ENCODE measurements at regions not wholly inside any gene's neighbourhood (a gene's known extent, or its start where the extent isn't known, plus 50 kb on each side); places are given as distances from the start of the nearest gene placed in this dataset.

DNA sequence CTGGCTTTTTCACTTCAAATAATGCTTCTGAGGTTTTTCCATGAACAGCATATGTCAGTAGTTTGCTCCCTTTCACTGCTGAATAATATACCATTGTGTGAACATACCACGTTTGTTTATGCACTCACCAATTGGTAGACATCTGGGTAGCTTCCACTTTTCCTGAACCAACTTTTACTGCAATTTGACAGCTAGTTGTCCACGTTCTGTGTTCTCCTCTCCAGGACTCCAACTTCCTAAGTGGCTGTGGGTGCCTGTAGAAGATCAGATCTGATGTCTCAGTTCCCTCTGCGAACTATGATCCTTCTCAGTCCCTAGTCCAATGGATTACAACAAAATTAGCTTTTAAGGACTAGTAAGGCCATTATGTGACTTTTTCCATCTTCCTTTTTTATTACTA lies 64.7 kb upstream of the PTCHD1 start:
- no peaks in the 10 kb centered on the region for H3K4me1 ChIP-seq
- TF ChIP-seq CTCF (IDR thresholded peaks at IDR 0.05): no peak
- TF ChIP-seq POLR2AphosphoS5 (IDR thresholded peaks at IDR 0.05): no peak
- no peak for TF ChIP-seq POLR2A (IDR thresholded peaks at IDR 0.05)
- no peak for DNase-seq (ENCODE audit: low spot score in 2 of 2)
- intact Hi-C loops (cut with DNase I; ENCODE audit: low total_unique reads): no loop called here
- no peaks in the 10 kb centered on the region for H3K36me3 ChIP-seq
- H3K4me3 ChIP-seq: no peak overlapping the region
- no peak overlapping the region for H3K27ac ChIP-seq
- no peaks in the 10 kb centered on the region for H3K9me3 ChIP-seq
- peaks cover 0 to 22% of the 10 kb centered on the region in 2 donors for H3K27me3 ChIP-seq

DNA sequence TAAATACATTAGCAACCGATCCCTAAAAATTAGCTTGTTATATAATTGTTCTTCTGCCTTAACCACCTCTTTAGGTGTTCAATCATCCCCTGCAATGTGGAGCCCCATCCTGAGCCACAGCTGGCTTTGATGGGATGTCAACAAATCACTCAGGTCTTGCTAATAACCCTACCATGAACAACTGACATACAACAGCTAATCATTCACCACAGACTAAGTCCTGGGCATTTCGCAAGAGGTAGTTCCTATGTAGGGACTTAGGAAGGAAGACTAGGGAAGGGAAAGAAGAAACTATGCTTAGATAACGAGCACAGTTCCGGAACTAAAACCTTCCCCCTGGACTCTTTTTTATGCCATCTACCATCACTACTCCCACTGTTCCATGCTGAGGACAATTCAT lies 63.6 kb upstream of the PTCHD1 start:
- H3K4me3 ChIP-seq: no peak overlapping the region
- intact Hi-C loops (cut with DNase I; ENCODE audit: low total_unique reads): no loop called here

DNA sequence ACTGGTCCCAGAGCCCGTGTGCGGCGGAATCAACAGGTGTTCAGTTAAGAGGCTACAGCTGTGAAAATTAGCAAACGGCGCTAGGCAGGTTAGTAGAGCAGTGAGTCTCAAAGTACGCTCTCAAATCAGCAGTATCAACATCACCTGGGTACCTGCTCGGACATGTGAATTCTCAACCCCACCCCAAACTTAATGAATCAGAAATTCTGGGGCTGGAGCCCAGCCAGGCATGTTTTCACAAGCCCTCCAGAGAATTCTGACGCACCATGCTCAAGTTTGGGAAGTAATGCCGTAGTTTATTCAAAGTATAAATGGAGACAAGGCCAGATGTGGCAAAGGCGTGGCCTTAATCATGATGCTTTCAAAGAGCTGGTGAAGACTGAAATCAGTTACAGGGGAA lies 58.2 kb upstream of the PTCHD1 start:
- TF ChIP-seq CTCF (IDR thresholded peaks at IDR 0.05): no peak
- no peak for TF ChIP-seq POLR2AphosphoS5 (IDR thresholded peaks at IDR 0.05)
- TF ChIP-seq POLR2A (IDR thresholded peaks at IDR 0.05): no peak
- H3K27ac ChIP-seq: no peak overlapping the region
- H3K4me3 ChIP-seq: no peak overlapping the region
- intact Hi-C loops (cut with DNase I; ENCODE audit: low total_unique reads): no loop called here
- no peaks in the 10 kb centered on the region for H3K36me3 ChIP-seq
- no peaks in the 10 kb centered on the region for H3K9me3 ChIP-seq
- H3K27me3 ChIP-seq: peaks cover 0 to 25% of the 10 kb centered on the region in 2 donors
- DNase-seq (ENCODE audit: low spot score in 2 of 2): no peak
- no peaks in the 10 kb centered on the region for H3K4me1 ChIP-seq

More for the DNA sequence above, 63.6 kb upstream of the PTCHD1 start:
- no peak for DNase-seq (ENCODE audit: low spot score in 2 of 2)
- H3K27ac ChIP-seq: no peak overlapping the region
- H3K9me3 ChIP-seq: no peaks in the 10 kb centered on the region
- TF ChIP-seq CTCF (IDR thresholded peaks at IDR 0.05) (no peak), POLR2A (IDR thresholded peaks at IDR 0.05) (no peak), POLR2AphosphoS5 (IDR thresholded peaks at IDR 0.05) (no peak)
- H3K27me3 ChIP-seq: peaks cover 0 to 25% of the 10 kb centered on the region in 2 donors
- H3K4me1 ChIP-seq: no peaks in the 10 kb centered on the region
- no peaks in the 10 kb centered on the region for H3K36me3 ChIP-seq

Measured in breast epithelium (tissue), 4 donors.